ENCODE measurements at regions not wholly inside any gene's neighbourhood (a gene's known extent, or its start where the extent isn't known, plus 50 kb on each side); places are given as distances from the start of the nearest gene placed in this dataset.

GRCh38 chr5:136722086-136722485, 356.7 kb upstream of the TRPC7 start:
- no peak for TF ChIP-seq CTCF (conservative IDR thresholded peaks at IDR 0.05; ENCODE audit: low read length)
- TF ChIP-seq EZH2phosphoT487 (IDR thresholded peaks at IDR 0.05; ENCODE audit: borderline replicate concordance), result no peak

Data from Loucy (cell line).